Neural cell (in vitro differentiated cells): ENCODE measurements at regions not wholly inside any gene's neighbourhood (a gene's known extent, or its start where the extent isn't known, plus 50 kb on each side); places are given as distances from the start of the nearest gene placed in this dataset.

ENCODE experiments used
- H2AFZ ChIP-seq: fragments of 200-600, 300-800 bp; sonication (generic), shearing (Covaris generic); 2 replicates; pipeline ENCODE4 v1.6.0; 2014; ENCODE audit warnings: low read depth, mild to moderate bottlenecking, antibody characterized with exemption, low read length, moderate library complexity
- H3F3A ChIP-seq: fragments of 200-600 bp; shearing (Covaris generic); 2 replicates; pipeline ENCODE4 v1.6.1; 2016; ENCODE audit warnings: mild to moderate bottlenecking, moderate library complexity, mixed read lengths, antibody characterized with exemption, low read length; ENCODE audit not compliant: insufficient read depth, poor library complexity, severe bottlenecking
- H3K27ac ChIP-seq: fragments of 200-600, 300-800 bp; sonication (generic), shearing (Covaris generic); 2 replicates; pipeline ENCODE4 v1.5.1; 2014; ENCODE audit warnings: mild to moderate bottlenecking, low read length, moderate library complexity
- H3K27me3 ChIP-seq: fragments of 300-800, 200-600 bp; sonication (generic), shearing (Covaris generic); 2 replicates; pipeline ENCODE4 v1.6.0; 2014; ENCODE audit warnings: mild to moderate bottlenecking, low read depth, low read length, moderate library complexity; ENCODE audit not compliant: insufficient read depth
- H3K36me3 ChIP-seq: fragments of 300-800, 200-600 bp; sonication (generic), shearing (Covaris generic); 2 replicates; pipeline ENCODE4 v1.5.1; 2014; ENCODE audit warnings: mild to moderate bottlenecking, antibody characterized with exemption, low read length, moderate library complexity; ENCODE audit not compliant: insufficient read depth
- H3K4me2 ChIP-seq: fragments of 300-800, 200-600 bp; sonication (generic), shearing (Covaris generic); 2 replicates; pipeline ENCODE4 v1.6.0; 2014; ENCODE audit warnings: mild to moderate bottlenecking, low read length
- H3K4me3 ChIP-seq: fragments of 300-800, 200-600 bp; sonication (generic), shearing (Covaris generic); 2 replicates; pipeline ENCODE4 v1.5.1; 2014; ENCODE audit warnings: mild to moderate bottlenecking, low read length, moderate library complexity
- H3K79me2 ChIP-seq: fragments of 200-600 bp; shearing (Covaris generic); replicated peaks from 2 replicates; pipeline ENCODE4 v1.6.0; 2014; ENCODE audit warnings: mild to moderate bottlenecking, low read length, moderate library complexity; ENCODE audit not compliant: insufficient read depth
- H3K9ac ChIP-seq: fragments of 300-800, 200-600 bp; sonication (generic), shearing (Covaris generic); 2 replicates; pipeline ENCODE4 v1.6.1; 2016; ENCODE audit warnings: mild to moderate bottlenecking, low read length, mixed read lengths
- H3K9me2 ChIP-seq: fragments of 200-600 bp; shearing (Covaris generic); 2 replicates; pipeline ENCODE4 v1.6.1; 2016; ENCODE audit warnings: mild to moderate bottlenecking, low read length, mixed read lengths; ENCODE audit not compliant: insufficient read depth
- H3K9me3 ChIP-seq: fragments of 200-600, 300-800 bp; sonication (generic), shearing (Covaris generic); 2 replicates; pipeline ENCODE4 v1.6.1; 2016; ENCODE audit warnings: mild to moderate bottlenecking, mixed run types, low read length, moderate library complexity, mixed read lengths
- H4K20me1 ChIP-seq: fragments of 200-600 bp; shearing (Covaris generic); 2 replicates; pipeline ENCODE4 v1.6.1; 2016; ENCODE audit warnings: mild to moderate bottlenecking, mixed run types; ENCODE audit not compliant: insufficient read depth
- CTCF ChIP-seq: fragments of 450-650 bp; IDR thresholded peaks from 2 replicates; pipeline ENCODE4 v1.5.1; 2014; ENCODE audit warnings: antibody characterized with exemption, mild to moderate bottlenecking, moderate library complexity; ENCODE audit not compliant: poor library complexity, severe bottlenecking
- EP300 ChIP-seq: fragments of 450-650 bp; conservative IDR thresholded peaks from 2 replicates; pipeline ENCODE4 v1.6.1; 2014; ENCODE audit warnings: antibody characterized with exemption, mild to moderate bottlenecking, moderate library complexity; ENCODE audit not compliant: poor library complexity, severe bottlenecking
- EZH2 ChIP-seq: fragments of 200-600, 300-800 bp; shearing (Covaris generic), sonication (generic); IDR thresholded peaks from 2 replicates; pipeline ENCODE4 v1.6.1; 2014; ENCODE audit warnings: antibody characterized with exemption, low read length, borderline replicate concordance, mild to moderate bottlenecking; ENCODE audit not compliant: insufficient read depth, poor library complexity, severe bottlenecking
- MXI1 ChIP-seq: fragments of 450-650 bp; conservative IDR thresholded peaks from 2 replicates; pipeline ENCODE4 v1.6.1; 2014; ENCODE audit warnings: antibody characterized with exemption, mild to moderate bottlenecking; ENCODE audit not compliant: poor library complexity, severe bottlenecking
- POLR2AphosphoS5 ChIP-seq: IDR thresholded peaks from 2 replicates; pipeline ENCODE4 v1.6.1; 2012
- RAD21 ChIP-seq: fragments of 450-650 bp; conservative IDR thresholded peaks from 2 replicates; pipeline ENCODE4 v1.6.1; 2014; ENCODE audit warnings: antibody characterized with exemption, mild to moderate bottlenecking, moderate library complexity
- SMC3 ChIP-seq: fragments of 450-650 bp; conservative IDR thresholded peaks from 2 replicates; pipeline ENCODE4 v1.6.1; 2014; ENCODE audit warnings: antibody characterized with exemption, mild to moderate bottlenecking, moderate library complexity; ENCODE audit not compliant: poor library complexity
- TAF1 ChIP-seq: IDR thresholded peaks from 2 replicates; pipeline ENCODE4 v1.6.1; 2012; ENCODE audit warnings: low read depth
- TF ChIP-seq, protein P1 (sequence below): IDR thresholded peaks from 2 replicates; pipeline ENCODE4 v1.6.1; 2012; ENCODE audit warnings: borderline replicate concordance

DNA sequence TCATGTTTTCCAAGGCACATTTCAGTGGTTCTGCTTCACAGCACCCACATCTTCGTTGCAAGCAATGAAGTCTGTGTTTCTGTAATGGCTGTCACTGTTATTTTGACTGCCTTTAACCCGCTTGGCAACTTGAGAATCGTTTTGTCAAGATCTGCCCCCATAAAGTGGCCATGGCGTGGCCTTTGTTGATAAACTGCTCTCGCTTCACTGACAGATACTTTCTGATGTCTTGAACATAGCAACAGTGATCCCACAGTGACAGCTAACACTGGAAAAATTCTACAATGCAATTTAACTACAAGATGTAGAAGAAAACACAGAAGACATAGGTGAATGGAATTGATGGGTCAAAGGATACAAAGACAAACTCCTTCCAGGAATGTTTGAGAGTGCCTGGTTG lies 184.2 kb downstream of the KLHL28 start:
- Histone ChIP-seq H4K20me1 (no peaks in the 10 kb centered on the region), H2AFZ (no peak overlapping the region), H3K79me2 (no peaks in the 10 kb centered on the region), H3F3A (no peaks in the 10 kb centered on the region), H3K4me2 (no peak overlapping the region), H3K27ac (no peak overlapping the region), H3K27me3 (no peaks in the 10 kb centered on the region), H3K9ac (no peak overlapping the region), H3K36me3 (no peaks in the 10 kb centered on the region), H3K4me3 (no peak overlapping the region), H3K9me2 (no peaks in the 10 kb centered on the region), H3K9me3 (no peaks in the 10 kb centered on the region)
- no peak for TF ChIP-seq TAF1
- TF ChIP-seq POLR2AphosphoS5: peak; percentile 79
- TF ChIP-seq EP300: peak; percentile 86

DNA sequence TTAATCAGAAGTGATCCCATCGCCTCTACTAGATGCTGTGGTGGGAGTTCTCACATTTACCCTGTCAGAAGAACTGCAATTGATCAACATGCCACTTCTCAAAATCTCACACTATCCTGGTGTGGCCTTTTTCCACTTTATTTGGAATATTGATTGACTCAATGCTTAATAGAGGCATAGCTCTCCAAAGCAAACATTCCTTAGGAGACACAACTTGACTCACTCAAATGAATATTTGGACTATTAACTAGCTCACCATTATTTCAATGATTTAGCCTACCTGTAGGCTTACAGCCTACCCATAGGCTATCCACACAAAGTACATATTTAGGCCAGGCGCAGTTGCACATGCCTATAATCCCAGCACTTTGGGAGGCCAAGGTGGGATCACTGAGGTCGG lies 186.5 kb downstream of the KLHL28 start:
- H3K36me3 ChIP-seq: no peaks in the 10 kb centered on the region

More for the DNA sequence above, 186.5 kb downstream of the KLHL28 start:
- Histone ChIP-seq H3K4me3 (no peak overlapping the region), H3K9ac (no peak overlapping the region), H4K20me1 (no peaks in the 10 kb centered on the region), H3K9me3 (no peaks in the 10 kb centered on the region), H2AFZ (no peak overlapping the region), H3K27me3 (no peaks in the 10 kb centered on the region), H3F3A (no peaks in the 10 kb centered on the region), H3K9me2 (no peaks in the 10 kb centered on the region), H3K79me2 (no peaks in the 10 kb centered on the region), H3K4me2 (no peak overlapping the region), H3K27ac (no peak overlapping the region)
- TF ChIP-seq POLR2AphosphoS5 (no peak), EZH2 (no peak), MXI1 (no peak), TAF1 (no peak), SMC3 (no peak), CTCF (no peak), EP300 (no peak), RAD21 (no peak)
- TF ChIP-seq, protein P1, sequence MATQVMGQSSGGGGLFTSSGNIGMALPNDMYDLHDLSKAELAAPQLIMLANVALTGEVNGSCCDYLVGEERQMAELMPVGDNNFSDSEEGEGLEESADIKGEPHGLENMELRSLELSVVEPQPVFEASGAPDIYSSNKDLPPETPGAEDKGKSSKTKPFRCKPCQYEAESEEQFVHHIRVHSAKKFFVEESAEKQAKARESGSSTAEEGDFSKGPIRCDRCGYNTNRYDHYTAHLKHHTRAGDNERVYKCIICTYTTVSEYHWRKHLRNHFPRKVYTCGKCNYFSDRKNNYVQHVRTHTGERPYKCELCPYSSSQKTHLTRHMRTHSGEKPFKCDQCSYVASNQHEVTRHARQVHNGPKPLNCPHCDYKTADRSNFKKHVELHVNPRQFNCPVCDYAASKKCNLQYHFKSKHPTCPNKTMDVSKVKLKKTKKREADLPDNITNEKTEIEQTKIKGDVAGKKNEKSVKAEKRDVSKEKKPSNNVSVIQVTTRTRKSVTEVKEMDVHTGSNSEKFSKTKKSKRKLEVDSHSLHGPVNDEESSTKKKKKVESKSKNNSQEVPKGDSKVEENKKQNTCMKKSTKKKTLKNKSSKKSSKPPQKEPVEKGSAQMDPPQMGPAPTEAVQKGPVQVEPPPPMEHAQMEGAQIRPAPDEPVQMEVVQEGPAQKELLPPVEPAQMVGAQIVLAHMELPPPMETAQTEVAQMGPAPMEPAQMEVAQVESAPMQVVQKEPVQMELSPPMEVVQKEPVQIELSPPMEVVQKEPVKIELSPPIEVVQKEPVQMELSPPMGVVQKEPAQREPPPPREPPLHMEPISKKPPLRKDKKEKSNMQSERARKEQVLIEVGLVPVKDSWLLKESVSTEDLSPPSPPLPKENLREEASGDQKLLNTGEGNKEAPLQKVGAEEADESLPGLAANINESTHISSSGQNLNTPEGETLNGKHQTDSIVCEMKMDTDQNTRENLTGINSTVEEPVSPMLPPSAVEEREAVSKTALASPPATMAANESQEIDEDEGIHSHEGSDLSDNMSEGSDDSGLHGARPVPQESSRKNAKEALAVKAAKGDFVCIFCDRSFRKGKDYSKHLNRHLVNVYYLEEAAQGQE: no peak
